HEK293T (cell line): ENCODE measurements at regions not wholly inside any gene's neighbourhood (a gene's known extent, or its start where the extent isn't known, plus 50 kb on each side); places are given as distances from the start of the nearest gene placed in this dataset.

ENCODE experiments used
- CTCF ChIA-PET: fragments of 350-600 bp; formaldehyde crosslinking; extraction: SDS; loops from one replicate; lab custom pipeline; 2021; ENCODE audit warnings: antibody characterized with exemption, inconsistent platforms; lab: Yijun Ruan, JAX
- POLR2A ChIA-PET: fragments of 350-600 bp; formaldehyde crosslinking; extraction: SDS; loops from one replicate; lab custom pipeline; 2020; ENCODE audit warnings: antibody characterized with exemption, inconsistent platforms; lab: Yijun Ruan, JAX
- DNase-seq: peaks from one replicate; pipeline ENCODE4 v3.0.0; 2012; ENCODE audit warnings: mixed read lengths; ENCODE audit errors: extremely low spot score
- ARNT ChIP-seq: fragments of 450-650 bp; IDR thresholded peaks from 2 replicates; pipeline ENCODE4 v1.6.1; 2017; ENCODE audit warnings: mild to moderate bottlenecking
- BHLHE40 ChIP-seq: fragments of 450-650 bp; IDR thresholded peaks from 2 replicates; pipeline ENCODE4 v1.6.1; 2016; ENCODE audit warnings: mild to moderate bottlenecking, moderate library complexity, borderline replicate concordance
- CTBP1 ChIP-seq: fragments of 450-650 bp; IDR thresholded peaks from 2 replicates; pipeline ENCODE4 v1.6.1; 2016; ENCODE audit warnings: borderline replicate concordance
- ELF4 ChIP-seq: fragments of 450-650 bp; IDR thresholded peaks from 2 replicates; pipeline ENCODE4 v1.6.1; 2017; ENCODE audit warnings: antibody characterized with exemption
- FOXA1 ChIP-seq: fragments of 450-650 bp; IDR thresholded peaks from 2 replicates; pipeline ENCODE4 v1.6.1; 2016; ENCODE audit warnings: mild to moderate bottlenecking
- FOXK2 ChIP-seq: fragments of 450-650 bp; IDR thresholded peaks from 2 replicates; pipeline ENCODE4 v1.6.1; 2016; ENCODE audit warnings: mild to moderate bottlenecking
- FOXM1 ChIP-seq: fragments of 450-650 bp; IDR thresholded peaks from 2 replicates; pipeline ENCODE4 v1.6.1; 2017; ENCODE audit warnings: mild to moderate bottlenecking, borderline replicate concordance
- HDGF ChIP-seq: fragments of 450-650 bp; IDR thresholded peaks from 2 replicates; pipeline ENCODE4 v1.6.1; 2017; ENCODE audit warnings: antibody characterized with exemption, borderline replicate concordance
- L3MBTL2 ChIP-seq: fragments of 450-650 bp; conservative IDR thresholded peaks from 2 replicates; pipeline ENCODE4 v1.6.1; 2016; ENCODE audit warnings: mild to moderate bottlenecking
- LEF1 ChIP-seq: fragments of 450-650 bp; IDR thresholded peaks from 2 replicates; pipeline ENCODE4 v1.6.1; 2017; ENCODE audit warnings: mild to moderate bottlenecking, borderline replicate concordance
- NFRKB ChIP-seq: fragments of 450-650 bp; IDR thresholded peaks from 2 replicates; pipeline ENCODE4 v1.6.1; 2016; ENCODE audit warnings: mild to moderate bottlenecking, moderate library complexity
- SUZ12 ChIP-seq: fragments of 450-650 bp; IDR thresholded peaks from 2 replicates; pipeline ENCODE4 v1.6.1; 2016; ENCODE audit warnings: mild to moderate bottlenecking
- TARDBP ChIP-seq: fragments of 450-650 bp; IDR thresholded peaks from 2 replicates; pipeline ENCODE4 v1.6.1; 2016
- ZNF384 ChIP-seq: fragments of 450-650 bp; IDR thresholded peaks from 2 replicates; pipeline ENCODE4 v1.6.1; 2016
- TF ChIP-seq, protein P1 (sequence below): fragments of 450-650 bp; IDR thresholded peaks from 2 replicates; pipeline ENCODE4 v1.6.1; 2016

DNA sequence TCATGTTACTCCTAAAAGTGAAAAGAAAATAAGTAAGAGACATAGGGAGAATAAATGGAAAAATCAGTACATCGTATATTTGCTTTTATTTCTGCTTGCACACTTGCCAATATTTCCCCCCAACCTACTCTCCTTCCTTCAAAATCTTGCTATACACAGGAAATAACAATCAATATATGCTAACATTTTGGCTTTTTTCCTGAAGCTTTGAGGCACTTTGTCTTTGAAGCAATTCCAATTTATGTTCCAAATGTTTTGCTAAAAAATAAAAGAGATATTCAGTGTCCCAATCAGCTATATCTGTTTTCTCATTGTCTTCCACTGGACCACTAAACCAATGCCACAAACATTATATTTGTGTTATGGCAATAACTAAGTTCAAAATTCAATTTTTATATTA, 184.0 kb upstream of the NEGR1 start:
- POLR2A ChIA-PET: no interaction called here
- TF ChIP-seq FOXA1: no peak
- no peak for TF ChIP-seq BHLHE40
- TF ChIP-seq CTBP1: no peak
- no peak for TF ChIP-seq NFRKB
- no peak for TF ChIP-seq HDGF
- TF ChIP-seq, protein P1, sequence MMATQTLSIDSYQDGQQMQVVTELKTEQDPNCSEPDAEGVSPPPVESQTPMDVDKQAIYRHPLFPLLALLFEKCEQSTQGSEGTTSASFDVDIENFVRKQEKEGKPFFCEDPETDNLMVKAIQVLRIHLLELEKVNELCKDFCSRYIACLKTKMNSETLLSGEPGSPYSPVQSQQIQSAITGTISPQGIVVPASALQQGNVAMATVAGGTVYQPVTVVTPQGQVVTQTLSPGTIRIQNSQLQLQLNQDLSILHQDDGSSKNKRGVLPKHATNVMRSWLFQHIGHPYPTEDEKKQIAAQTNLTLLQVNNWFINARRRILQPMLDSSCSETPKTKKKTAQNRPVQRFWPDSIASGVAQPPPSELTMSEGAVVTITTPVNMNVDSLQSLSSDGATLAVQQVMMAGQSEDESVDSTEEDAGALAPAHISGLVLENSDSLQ: no peak
- TF ChIP-seq SUZ12: no peak
- TF ChIP-seq ELF4: no peak
- TF ChIP-seq LEF1: no peak
- TF ChIP-seq FOXM1: no peak
- CTCF ChIA-PET: no interaction called here
- DNase-seq: no peak

DNA sequence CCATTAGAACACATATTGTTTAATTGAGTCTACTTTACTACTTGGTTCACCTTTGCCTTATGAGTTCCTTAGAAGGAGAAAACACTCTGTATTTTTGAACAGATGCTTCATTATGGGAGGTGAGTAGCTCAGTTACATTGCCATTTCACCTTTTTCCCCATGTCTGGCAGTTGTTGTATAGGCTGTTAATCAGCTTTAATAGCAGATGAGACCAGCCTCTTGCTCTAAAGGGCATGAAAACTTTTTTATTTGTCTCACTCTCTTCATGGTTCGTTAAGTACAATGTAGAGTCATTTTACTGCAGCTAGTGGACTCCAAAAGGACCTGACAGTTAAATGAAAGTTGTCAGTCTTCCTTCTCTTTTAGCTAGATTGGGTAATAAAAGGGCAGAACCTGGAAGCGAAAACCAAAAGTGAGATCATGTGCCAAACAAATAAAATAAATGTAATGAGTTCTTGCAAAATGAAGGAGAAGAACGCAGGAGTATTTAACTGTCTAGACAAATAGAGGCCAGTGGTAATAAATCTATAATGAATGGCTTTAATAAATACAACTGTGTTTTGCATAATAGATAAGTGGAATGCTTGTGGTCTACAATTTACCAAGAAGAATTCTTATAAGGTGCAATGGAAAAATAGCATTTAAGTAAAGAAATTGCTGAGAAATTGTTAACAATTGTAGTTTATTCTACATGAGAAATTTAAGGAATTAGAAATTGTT, 180.0 kb upstream of the NEGR1 start:
- ChIA-PET CTCF (no interaction called here), POLR2A (no interaction called here)
- DNase-seq: no peak
- TF ChIP-seq NFRKB (no peak), TARDBP (no peak), LEF1 (no peak), ZNF384 (no peak), ARNT (no peak), ELF4 (no peak), CTBP1 (no peak), FOXA1 (no peak), HDGF (no peak), FOXM1 (no peak), BHLHE40 (no peak)
- TF ChIP-seq, protein P1: no peak

DNA sequence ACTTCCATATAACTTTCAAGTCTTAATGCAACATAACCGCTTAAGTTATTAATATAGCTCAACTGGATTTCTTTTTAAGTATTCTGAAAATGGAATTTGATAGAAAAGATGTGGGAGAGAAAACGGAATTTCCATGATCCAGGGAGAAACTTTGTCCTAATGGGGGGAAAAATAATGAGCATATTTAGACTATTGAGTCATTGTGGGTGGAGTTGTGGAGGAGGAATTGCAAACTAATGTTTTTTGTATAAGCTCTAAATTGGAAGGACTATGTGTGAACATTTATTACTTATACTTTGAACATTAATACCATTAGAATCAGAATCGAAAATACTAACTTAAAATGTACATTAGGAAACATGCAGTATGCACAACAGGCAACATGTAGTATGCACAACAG, 159.9 kb upstream of the NEGR1 start:
- DNase-seq: no peak
- POLR2A ChIA-PET: no interaction called here
- TF ChIP-seq FOXM1 (no peak), FOXK2 (no peak), LEF1 (no peak), NFRKB (no peak), ARNT (no peak), HDGF (no peak), CTBP1 (no peak)
- CTCF ChIA-PET: no interaction called here

DNA sequence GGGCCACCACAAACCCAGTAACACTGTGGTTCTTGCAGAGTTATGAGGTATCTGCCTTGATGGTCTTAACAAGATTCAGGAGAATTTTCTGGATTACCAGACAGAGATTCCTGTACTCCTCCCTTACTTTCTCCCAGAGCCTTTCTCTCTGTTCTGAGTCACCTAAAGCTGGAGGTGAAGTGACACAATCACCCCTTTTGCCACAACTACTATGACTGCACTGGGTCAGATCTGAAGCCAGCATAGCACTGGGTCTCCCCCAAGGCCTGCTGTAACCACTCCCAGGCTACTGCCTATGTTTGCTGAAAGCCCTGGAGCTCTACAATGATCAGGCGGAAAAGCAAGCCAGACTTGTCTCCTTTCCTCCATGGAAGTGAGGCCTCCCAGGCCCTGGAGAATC, 156.7 kb upstream of the NEGR1 start:
- no peak for DNase-seq
- POLR2A ChIA-PET: no interaction called here
- CTCF ChIA-PET: no interaction called here
- TF ChIP-seq FOXK2: no peak
- TF ChIP-seq LEF1: no peak
- no peak for TF ChIP-seq TARDBP
- no peak for TF ChIP-seq FOXM1
- no peak for TF ChIP-seq ZNF384
- TF ChIP-seq HDGF: no peak
- TF ChIP-seq L3MBTL2: no peak
- TF ChIP-seq, protein P1: no peak
- no peak for TF ChIP-seq ELF4
- no peak for TF ChIP-seq SUZ12
- no peak for TF ChIP-seq BHLHE40
- TF ChIP-seq NFRKB: no peak
- TF ChIP-seq CTBP1: no peak

DNA sequence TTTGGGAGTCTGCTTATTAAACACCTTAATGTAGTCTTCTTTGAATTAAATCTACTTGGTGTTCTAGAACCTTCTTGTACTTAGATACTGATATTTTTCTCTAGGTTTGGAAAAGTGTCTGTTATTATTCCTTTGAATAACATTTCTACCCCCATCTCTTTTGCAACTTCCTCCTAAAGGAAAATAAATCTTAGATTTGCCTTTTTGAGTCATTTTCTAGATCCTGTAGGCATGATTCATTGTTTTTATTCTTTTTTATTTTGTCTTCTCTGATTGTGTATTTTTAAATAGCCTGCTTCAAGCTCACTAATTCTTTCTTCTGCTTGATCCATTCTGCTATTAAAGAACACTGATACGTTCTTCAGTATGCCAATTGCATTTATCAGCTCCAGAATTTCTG, 155.9 kb upstream of the NEGR1 start:
- TF ChIP-seq ARNT (no peak), TARDBP (no peak), HDGF (no peak), L3MBTL2 (no peak), LEF1 (no peak), FOXM1 (no peak)
- no peak for DNase-seq
- POLR2A ChIA-PET: no interaction called here
- CTCF ChIA-PET: no interaction called here

DNA sequence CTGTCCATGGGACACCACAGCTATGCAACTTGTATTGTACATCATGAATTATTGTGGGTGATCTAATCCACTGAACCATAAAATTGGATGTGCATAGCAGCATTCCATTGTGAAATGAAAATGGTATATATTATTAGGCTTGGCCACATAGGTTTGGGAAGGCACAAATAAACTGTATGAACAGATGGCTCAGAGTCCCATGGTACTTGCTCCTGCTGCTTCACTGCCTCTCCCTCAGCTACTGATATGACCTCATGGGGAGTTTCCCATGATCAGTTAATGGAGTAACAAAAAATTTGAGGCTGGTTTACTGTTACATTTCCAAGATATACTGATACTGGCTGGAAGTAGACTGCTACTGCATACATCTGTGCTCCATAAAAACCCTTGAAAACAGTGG, 152.7 kb upstream of the NEGR1 start:
- POLR2A ChIA-PET: no interaction called here

More for the DNA sequence above, 152.7 kb upstream of the NEGR1 start:
- TF ChIP-seq NFRKB (no peak), HDGF (no peak), FOXA1 (no peak), SUZ12 (no peak), ARNT (no peak), CTBP1 (no peak), FOXK2 (no peak), TARDBP (no peak), L3MBTL2 (no peak), FOXM1 (no peak)
- DNase-seq: no peak
- CTCF ChIA-PET: no interaction called here
